Astrocyte (in vitro differentiated cells and primary cell): ENCODE measurements at regions not wholly inside any gene's neighbourhood (a gene's known extent, or its start where the extent isn't known, plus 50 kb on each side); places are given as distances from the start of the nearest gene placed in this dataset.

Source experiments
- CTCF ChIP-seq: IDR thresholded peaks from 2 replicates; pipeline ENCODE4 v1.5.1; 2011; ENCODE audit warnings: low read depth, mild to moderate bottlenecking, inconsistent platforms, low read length, moderate library complexity; ENCODE audit not compliant: insufficient read depth
- EZH2 ChIP-seq: IDR thresholded peaks from 2 replicates; pipeline ENCODE4 v1.6.1; 2012; ENCODE audit warnings: mild to moderate bottlenecking, low read length, inconsistent platforms; ENCODE audit not compliant: insufficient read depth

- TF ChIP-seq CTCF (no peak), EZH2 (no peak)
Observed at GRCh38 chr1:233444484-233444883, 117.0 kb downstream of the MAP3K21 start.
